Activated naive CD8-positive, alpha-beta T cell treated with anti-CD3 and anti-CD28 coated beads, Interleukin-2, amount 50 U/mL, for 24 hours (primary cell): ENCODE measurements at regions not wholly inside any gene's neighbourhood (a gene's known extent, or its start where the extent isn't known, plus 50 kb on each side); places are given as distances from the start of the nearest gene placed in this dataset.

Experiments used
- ATAC-seq: fragments of 150-1000 bp; cut with Tn5 transposase; one replicate; pipeline ENCODE4 v1.10.0; 2021
- DNase-seq: peaks from one replicate; pipeline ENCODE4 v3.0.0; 2021
- H3K27ac Mint-ChIP-seq: one replicate; pipeline ENCODE4 v1.8.0; 2021; ENCODE audit warnings: mild to moderate bottlenecking, mixed read lengths
- H3K27me3 Mint-ChIP-seq: one replicate; pipeline ENCODE4 v1.8.0; 2021; ENCODE audit warnings: mixed read lengths
- H3K36me3 Mint-ChIP-seq: one replicate; pipeline ENCODE4 v1.8.0; 2021; ENCODE audit warnings: low read depth, mixed read lengths
- H3K4me1 Mint-ChIP-seq: one replicate; pipeline ENCODE4 v1.8.0; 2021; ENCODE audit warnings: mixed read lengths
- H3K4me3 Mint-ChIP-seq: one replicate; pipeline ENCODE4 v1.8.0; 2021; ENCODE audit warnings: mild to moderate bottlenecking, moderate library complexity, mixed read lengths
- H3K9me3 Mint-ChIP-seq: one replicate; pipeline ENCODE4 v1.8.0; 2021; ENCODE audit warnings: mixed read lengths

DNA sequence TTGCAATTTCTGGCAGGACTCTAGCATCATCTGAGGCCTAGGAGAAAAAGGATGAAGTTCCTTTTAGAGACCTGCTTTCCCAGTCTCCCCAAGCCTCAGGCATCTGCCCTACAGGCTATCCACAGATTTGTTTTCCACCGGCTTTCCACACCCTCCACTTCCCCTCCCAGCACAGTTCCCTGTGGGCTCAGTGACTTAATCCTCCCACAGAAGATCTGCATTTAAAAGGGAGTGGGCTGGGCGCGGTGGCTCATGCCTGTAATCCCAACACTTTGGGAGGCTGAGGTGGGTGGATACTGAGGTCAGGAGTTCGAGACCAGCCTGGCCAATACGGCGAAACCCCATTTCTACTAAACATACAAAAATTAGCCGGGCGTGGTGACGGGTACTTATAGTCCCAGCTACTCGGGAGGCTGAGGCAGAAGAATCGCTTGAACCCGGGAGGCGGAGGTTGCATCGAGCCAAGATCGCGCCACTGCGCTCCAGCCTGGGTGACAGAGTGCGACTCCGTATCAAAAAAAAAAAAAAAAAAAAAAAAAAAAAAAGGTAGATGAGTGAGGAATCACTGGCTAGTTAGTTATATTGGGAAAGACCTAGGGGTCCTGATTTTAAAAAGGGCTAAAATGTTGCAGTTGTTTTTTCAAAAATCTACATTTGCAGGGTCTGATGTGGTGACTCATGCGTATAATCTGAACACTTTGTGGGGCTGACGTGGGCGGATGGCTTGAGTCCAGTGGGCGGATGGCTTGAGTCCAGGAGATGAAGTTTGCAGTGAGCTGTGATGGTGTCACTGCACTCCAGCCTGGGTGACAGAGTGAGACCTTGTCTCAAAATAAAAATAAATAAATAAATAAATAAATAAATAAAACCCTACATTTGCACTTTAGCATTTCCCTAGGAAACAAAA is 119.5 kb downstream of the BAMBI start:
- no peak for DNase-seq
- Mint-ChIP-seq H3K27me3 (peaks cover 1% of the 10 kb centered on the region), H3K36me3 (no peaks in the 10 kb centered on the region), H3K4me1 (no peaks in the 10 kb centered on the region), H3K9me3 (no peaks in the 10 kb centered on the region), H3K4me3 (no peak overlapping the region), H3K27ac (no peak overlapping the region)
- no peak for ATAC-seq

DNA sequence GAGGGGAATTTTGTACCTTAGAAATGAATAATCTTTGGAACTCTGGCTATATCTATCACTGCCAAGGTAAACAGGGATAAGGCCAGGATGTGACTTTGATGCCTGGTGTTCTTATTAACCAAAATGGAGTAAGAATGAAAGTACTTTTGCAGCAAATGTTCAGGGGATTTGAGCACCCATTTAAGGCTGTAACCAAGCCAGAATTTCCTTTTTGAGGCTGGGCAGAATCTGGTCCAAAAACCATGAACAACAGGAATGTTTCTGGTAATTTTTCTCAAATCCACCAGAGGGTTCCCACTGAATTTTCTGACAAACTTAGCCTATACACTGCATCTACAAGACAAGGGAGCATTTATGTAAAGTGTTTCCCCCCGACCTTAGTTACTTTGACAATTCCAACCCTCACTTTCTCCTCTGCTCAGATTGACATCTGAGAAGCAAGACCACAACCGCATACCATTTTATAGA is 120.6 kb downstream of the BAMBI start:
- H3K27ac Mint-ChIP-seq, result no peak overlapping the region
- H3K9me3 Mint-ChIP-seq, result no peaks in the 10 kb centered on the region
- DNase-seq (no peak), ATAC-seq (no peak)
- no peaks in the 10 kb centered on the region for H3K4me1 Mint-ChIP-seq
- H3K27me3 Mint-ChIP-seq, result peaks cover 1% of the 10 kb centered on the region
- no peak overlapping the region for H3K4me3 Mint-ChIP-seq
- H3K36me3 Mint-ChIP-seq, result no peaks in the 10 kb centered on the region

DNA sequence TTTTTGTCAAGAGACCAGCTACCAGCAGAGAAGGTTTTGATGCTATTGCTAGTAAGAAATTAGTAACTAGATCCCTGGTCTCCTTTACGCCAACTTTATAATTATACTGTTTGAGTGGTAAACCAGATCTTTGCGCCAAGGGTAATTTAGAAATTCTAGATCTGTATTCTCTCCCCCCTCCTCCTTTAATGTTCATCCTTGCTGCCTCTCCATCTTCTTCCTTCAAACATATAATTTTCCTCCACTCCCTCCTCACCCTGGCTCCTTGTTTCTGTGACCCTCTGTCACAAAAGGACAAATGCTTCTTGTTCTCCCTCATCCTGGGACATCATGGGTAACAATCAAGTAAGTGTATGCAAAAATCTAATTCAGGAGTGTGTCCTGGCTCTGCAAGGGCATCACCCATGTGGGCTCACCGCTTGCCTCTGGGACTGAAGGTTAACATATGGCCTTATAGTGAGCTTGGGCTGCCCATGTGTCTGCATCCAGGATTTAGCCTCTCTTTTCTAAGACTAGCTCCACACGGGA is 121.2 kb downstream of the BAMBI start:
- ATAC-seq, result no peak
- H3K9me3 Mint-ChIP-seq, result no peaks in the 10 kb centered on the region
- no peak for DNase-seq
- peaks cover 3% of the 10 kb centered on the region for H3K27me3 Mint-ChIP-seq
- no peaks in the 10 kb centered on the region for H3K4me1 Mint-ChIP-seq
- H3K4me3 Mint-ChIP-seq, result no peak overlapping the region
- no peak overlapping the region for H3K27ac Mint-ChIP-seq
- H3K36me3 Mint-ChIP-seq, result no peaks in the 10 kb centered on the region

DNA sequence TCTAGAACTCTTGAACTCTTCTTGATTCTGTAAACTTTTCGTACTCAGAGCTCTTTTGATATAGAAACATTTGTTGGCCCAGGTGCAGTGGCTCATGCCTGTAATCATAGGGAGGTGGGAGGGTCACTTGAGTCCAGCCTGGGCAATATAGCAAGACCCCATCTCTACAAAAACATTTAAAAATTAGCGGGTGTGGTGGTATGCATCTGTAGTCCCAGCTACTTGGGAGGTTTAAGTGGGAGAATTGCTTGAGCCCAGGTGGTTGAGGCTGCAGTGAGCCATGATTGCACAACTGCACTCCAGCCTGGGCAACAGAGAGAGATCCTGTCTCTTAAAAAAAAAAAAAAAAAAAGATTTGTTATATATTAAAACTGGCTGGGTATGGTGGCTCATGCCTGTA is 121.6 kb downstream of the BAMBI start:
- ATAC-seq, result no peak

DNA sequence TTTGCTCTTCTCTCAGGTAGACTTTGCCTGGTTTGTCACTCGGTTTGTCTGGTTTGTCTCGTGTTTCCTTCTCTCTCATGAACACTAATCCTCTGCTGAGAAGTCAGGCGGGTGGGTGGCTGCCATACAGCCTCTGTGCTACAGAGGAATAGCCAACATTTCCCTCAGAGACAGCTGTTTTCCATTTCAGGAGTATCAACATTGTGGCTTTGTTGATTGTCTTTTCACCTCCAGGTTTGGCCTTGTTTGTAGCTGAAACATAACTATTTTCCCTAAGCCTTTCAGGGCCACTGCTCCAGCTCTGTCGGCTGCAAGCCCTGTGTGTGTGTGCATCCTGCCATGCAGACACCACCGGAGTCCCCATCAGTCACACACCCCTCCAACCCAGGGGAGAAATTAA is 122.8 kb downstream of the BAMBI start:
- Mint-ChIP-seq H3K4me1 (no peaks in the 10 kb centered on the region), H3K27ac (no peak overlapping the region), H3K9me3 (no peaks in the 10 kb centered on the region), H3K27me3 (peaks cover 7% of the 10 kb centered on the region), H3K4me3 (no peak overlapping the region), H3K36me3 (no peaks in the 10 kb centered on the region)
- no peak for ATAC-seq
- DNase-seq, result no peak

More for the DNA sequence above, 121.6 kb downstream of the BAMBI start:
- no peaks in the 10 kb centered on the region for H3K36me3 Mint-ChIP-seq
- DNase-seq, result no peak
- peaks cover 4% of the 10 kb centered on the region for H3K27me3 Mint-ChIP-seq
- no peak overlapping the region for H3K27ac Mint-ChIP-seq
- H3K4me1 Mint-ChIP-seq, result no peaks in the 10 kb centered on the region
- H3K4me3 Mint-ChIP-seq, result no peak overlapping the region
- H3K9me3 Mint-ChIP-seq, result no peaks in the 10 kb centered on the region

DNA sequence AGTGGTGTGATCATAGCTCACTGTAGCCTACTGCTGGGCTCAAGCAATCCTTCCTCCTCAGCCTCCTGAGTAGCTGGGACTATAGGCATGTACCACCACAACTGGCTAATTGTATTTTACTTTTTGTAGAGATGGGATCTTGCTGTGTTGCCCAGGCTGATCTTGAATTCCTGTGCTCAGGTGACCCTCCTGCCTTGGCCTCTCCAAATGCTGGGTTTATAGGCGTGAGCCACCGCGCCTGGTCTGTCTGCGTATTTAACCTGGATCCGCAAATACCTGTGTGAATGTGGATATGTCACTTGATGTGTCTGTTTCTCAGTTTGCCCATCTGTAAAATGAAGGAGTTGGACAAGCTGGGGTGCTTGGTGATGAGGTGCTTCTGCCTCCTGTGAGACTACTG is 123.9 kb downstream of the BAMBI start:
- Mint-ChIP-seq H3K27ac (no peak overlapping the region), H3K4me1 (no peaks in the 10 kb centered on the region), H3K4me3 (no peak overlapping the region), H3K9me3 (no peaks in the 10 kb centered on the region), H3K36me3 (no peaks in the 10 kb centered on the region), H3K27me3 (peaks cover 7% of the 10 kb centered on the region)
- DNase-seq (no peak), ATAC-seq (no peak)

DNA sequence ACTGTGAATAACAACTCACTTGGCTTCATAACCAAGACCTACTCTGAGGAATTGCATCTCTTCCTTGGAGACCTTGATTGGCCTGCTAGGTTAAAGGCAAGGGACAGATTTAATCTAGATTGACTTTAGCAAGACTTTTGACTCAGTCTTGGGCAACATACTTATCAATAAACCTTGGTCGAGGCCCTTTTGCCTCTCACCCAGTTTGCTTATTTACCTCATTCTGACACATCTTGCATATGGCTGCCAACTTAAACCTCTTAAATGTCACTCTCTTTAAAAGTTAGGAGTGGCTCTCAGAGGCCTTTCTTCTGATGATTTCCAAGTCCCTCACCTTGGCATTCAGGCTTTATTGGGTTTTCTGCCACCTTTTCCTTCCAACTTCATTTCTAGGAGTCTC is 124.5 kb downstream of the BAMBI start:
- ATAC-seq (no peak), DNase-seq (no peak)
- Mint-ChIP-seq H3K27ac (no peak overlapping the region), H3K4me3 (no peak overlapping the region), H3K36me3 (no peaks in the 10 kb centered on the region), H3K9me3 (no peaks in the 10 kb centered on the region), H3K27me3 (peaks cover 11% of the 10 kb centered on the region), H3K4me1 (no peaks in the 10 kb centered on the region)

DNA sequence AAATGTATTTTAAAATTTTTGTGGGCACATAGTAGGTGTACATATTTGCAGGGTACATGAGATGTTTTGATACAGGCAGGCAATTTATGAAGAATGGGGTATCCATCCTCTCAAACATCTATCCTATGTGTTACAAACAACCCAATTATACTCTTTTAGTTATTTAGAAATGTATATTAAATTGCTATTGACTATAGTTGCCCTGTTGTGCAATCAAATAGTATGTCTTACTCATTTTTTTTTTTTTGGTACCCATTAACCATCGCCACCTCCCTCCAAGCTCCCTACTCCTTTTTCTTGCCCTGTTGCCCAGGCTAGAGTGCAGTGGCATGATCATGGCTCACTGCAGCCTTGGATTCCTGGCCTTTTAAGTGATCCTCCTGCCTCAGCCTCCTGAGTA is 128.1 kb downstream of the BAMBI start:
- Mint-ChIP-seq H3K9me3 (no peaks in the 10 kb centered on the region), H3K27ac (no peak overlapping the region), H3K27me3 (peaks cover 26% of the 10 kb centered on the region), H3K36me3 (no peaks in the 10 kb centered on the region), H3K4me3 (no peak overlapping the region), H3K4me1 (no peaks in the 10 kb centered on the region)
- no peak for ATAC-seq
- DNase-seq, result no peak

DNA sequence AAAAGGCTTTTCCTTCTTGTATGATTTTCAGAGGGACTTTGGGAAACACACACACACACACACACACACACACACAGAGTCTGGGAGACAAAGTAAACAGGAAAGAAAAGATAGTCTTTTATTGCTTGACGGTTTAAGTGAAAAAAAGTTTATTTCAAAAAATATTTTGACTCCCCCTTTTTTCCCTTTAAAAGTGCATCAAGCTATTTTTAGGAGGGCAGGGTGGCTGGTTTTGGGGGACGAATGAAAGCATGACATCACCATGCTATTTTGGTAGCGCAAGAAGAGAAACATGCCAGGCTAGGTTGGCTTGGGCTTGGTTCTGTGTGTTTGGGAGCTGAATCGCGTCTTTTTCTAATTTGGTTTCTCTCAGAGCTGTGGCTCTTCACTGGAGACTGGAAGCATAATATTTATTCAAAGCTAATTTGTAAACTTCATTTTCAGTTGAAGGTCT is 129.2 kb downstream of the BAMBI start:
- no peak for ATAC-seq
- H3K4me3 Mint-ChIP-seq, result no peak overlapping the region
- H3K4me1 Mint-ChIP-seq, result no peaks in the 10 kb centered on the region
- peaks cover 26% of the 10 kb centered on the region for H3K27me3 Mint-ChIP-seq
- no peak for DNase-seq
- H3K27ac Mint-ChIP-seq, result no peak overlapping the region
- no peaks in the 10 kb centered on the region for H3K36me3 Mint-ChIP-seq
- H3K9me3 Mint-ChIP-seq, result no peaks in the 10 kb centered on the region

DNA sequence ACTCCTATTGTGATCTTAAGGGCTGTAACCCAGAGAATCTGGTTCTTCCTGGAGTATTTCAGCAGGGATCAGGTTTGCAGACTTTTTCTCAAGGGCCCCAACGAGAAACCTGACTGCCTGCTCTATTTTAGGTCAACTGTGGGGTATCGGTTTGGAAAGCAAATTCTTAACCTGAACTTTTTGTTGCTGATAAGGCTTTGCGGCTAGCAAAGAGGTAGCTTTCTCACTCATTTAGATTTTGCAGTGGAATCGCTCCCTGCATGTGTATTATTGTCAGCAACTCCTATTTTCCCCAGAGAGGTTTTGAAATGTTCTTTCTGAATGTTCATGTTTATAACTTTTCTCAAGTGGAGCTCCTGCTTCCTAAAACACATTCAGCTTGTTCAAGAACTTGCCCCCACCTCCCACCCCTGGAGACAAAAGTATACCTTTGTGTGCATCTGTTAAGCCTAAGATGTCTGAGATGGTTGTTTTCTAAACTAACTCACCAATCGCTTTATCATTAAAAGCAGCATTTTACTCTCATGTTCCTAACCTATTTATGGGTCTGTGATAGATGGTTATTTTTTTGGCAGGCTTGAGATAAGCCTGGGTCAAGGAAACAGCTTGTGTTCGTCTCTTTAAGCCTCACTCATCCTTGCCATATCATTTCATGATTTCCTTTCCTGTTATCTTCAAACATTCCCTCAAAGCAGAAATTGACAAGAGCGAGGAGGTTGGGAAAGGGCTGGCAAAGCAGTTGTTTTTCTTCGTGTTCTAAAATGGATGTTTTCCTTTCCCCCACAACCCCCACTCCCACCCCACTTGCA is 129.8 kb downstream of the BAMBI start:
- ATAC-seq (no peak), DNase-seq (no peak)
- Mint-ChIP-seq H3K27me3 (peaks cover 26% of the 10 kb centered on the region), H3K9me3 (no peaks in the 10 kb centered on the region), H3K36me3 (no peaks in the 10 kb centered on the region), H3K4me3 (no peak overlapping the region), H3K4me1 (no peaks in the 10 kb centered on the region), H3K27ac (no peak overlapping the region)

DNA sequence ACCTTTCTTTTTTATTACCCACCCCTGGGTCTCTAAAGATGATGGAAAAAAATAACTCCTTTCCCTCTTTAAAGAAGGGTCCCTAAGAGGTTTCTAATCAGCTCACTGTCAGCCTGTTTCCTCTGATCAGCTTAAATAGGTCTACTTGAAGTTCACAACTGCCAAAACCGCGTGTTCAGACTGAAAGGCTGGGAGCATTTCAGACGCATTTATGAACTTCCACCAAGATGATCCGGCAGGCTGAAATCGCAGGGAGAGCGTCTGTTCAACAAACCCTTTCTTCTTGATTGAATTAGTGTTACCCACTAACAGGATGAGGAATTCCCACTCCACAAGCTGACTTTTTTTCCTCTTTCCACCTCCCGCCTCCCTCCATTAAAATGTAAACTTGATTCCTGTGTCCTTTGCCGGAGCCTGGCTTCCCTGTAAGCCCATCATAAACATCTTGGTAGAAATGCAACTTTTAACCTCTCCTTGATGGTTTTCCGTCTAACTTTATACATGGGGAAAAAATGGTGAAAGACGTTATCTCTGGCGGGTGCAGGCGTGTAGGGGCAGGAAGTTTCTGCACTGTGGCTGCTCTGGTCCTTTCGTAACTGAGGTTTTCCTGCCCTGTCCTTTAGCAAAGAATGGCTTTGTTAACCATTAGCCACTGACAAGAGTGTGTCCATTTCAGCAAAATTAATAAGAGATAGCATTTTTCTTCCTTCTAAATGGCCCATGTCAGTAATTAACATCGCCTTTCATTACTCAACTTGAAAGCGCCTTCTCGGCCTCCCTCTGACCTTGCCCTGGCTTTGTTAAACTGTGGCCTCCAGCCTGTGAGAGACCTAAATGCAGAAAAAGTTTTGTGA is 130.7 kb downstream of the BAMBI start:
- H3K36me3 Mint-ChIP-seq, result no peaks in the 10 kb centered on the region
- DNase-seq (no peak), ATAC-seq (no peak)
- peaks cover 28% of the 10 kb centered on the region for H3K27me3 Mint-ChIP-seq
- no peak overlapping the region for H3K27ac Mint-ChIP-seq
- no peak overlapping the region for H3K4me3 Mint-ChIP-seq
- H3K4me1 Mint-ChIP-seq, result no peaks in the 10 kb centered on the region
- no peaks in the 10 kb centered on the region for H3K9me3 Mint-ChIP-seq

DNA sequence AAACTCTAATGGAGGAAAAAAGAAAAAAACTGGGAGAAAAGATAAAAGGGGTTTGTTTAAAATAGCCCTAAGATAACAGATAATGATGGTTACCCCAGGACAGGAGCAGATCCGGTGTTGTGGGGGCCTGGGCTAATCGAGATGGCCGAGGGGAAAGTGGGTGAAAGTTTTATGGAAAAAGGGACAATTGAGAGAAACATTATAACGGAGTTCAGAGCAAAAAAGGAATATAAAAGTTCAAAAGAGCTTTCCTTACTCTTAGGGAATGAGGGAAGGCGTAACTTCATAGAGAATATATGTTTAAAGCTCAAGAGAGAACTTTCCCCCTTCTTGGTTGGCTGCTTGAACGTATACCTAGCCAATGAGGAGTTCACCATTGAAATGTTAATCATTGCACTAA is 131.4 kb downstream of the BAMBI start:
- H3K9me3 Mint-ChIP-seq, result no peaks in the 10 kb centered on the region
- no peak for ATAC-seq
- H3K27me3 Mint-ChIP-seq, result peaks cover 28% of the 10 kb centered on the region
- H3K27ac Mint-ChIP-seq, result no peak overlapping the region
- no peaks in the 10 kb centered on the region for H3K4me1 Mint-ChIP-seq
- DNase-seq, result no peak
- H3K4me3 Mint-ChIP-seq, result no peak overlapping the region
- H3K36me3 Mint-ChIP-seq, result no peaks in the 10 kb centered on the region

DNA sequence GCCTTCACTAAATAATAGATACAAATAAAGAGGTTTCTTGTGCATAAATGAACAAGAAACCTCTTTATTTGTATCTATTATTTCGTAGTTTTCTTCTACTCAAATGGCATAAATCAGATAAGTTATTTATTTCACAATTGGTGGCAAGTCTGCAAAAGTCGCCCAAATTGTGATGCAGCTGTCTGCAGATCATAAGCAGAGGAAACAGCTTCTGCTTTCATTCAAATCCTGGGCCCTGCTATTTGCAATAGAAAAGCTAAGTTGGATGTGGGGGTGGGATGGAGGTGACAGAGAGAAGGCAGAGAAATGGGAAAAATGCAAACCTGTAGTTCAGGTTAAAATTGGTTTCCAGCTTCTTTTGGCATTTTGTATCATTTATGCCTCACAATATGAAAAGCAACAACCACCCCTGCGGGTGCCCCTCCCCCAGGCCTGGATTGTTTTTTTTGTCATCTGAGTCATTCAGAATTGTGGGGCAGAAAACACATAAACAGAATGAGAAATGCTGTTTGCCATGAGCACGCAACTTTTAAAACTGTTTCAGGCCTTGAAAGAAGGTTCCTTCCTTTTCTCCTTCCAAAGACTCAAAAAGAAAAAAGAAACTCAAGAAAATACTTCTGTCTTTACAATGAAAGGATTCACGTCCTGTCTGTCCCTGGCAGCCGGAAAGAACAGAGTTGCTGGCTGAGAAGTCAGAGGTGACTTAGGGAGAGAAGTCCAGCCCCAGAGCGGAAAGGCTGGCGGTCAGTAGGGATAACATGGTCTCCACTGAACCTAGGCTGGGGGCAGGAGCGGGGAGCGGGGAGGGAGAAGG is 132.9 kb downstream of the BAMBI start:
- no peak overlapping the region for H3K27ac Mint-ChIP-seq
- ATAC-seq (no peak), DNase-seq (no peak)
- H3K4me3 Mint-ChIP-seq, result no peak overlapping the region
- H3K9me3 Mint-ChIP-seq, result no peaks in the 10 kb centered on the region
- H3K36me3 Mint-ChIP-seq, result no peaks in the 10 kb centered on the region
- peaks cover 25% of the 10 kb centered on the region for H3K27me3 Mint-ChIP-seq
- H3K4me1 Mint-ChIP-seq, result no peaks in the 10 kb centered on the region
